ENCODE measurements at regions not wholly inside any gene's neighbourhood (a gene's known extent, or its start where the extent isn't known, plus 50 kb on each side); places are given as distances from the start of the nearest gene placed in this dataset.

GRCh38 chr3:162421721-162422120, 925.1 kb downstream of the OTOL1 start:
- Mint-ChIP-seq H3K4me3 (no peak overlapping the region), H3K9me3 (no peaks in the 10 kb centered on the region), H3K4me1 (no peaks in the 10 kb centered on the region), H3K27me3 (ENCODE audit: low read depth) (no peaks in the 10 kb centered on the region), H3K36me3 (no peaks in the 10 kb centered on the region), H3K27ac (no peak overlapping the region)
- TF ChIP-seq CTCF (IDR thresholded peaks at IDR 0.05; ENCODE audit: unreplicated experiment), result no peak
- DNase-seq (ENCODE audit: low spot score in 2 of 2, unreplicated experiment in 2 of 2), result no peak

- H3K27ac Mint-ChIP-seq, result no peak overlapping the region
- DNase-seq (ENCODE audit: low spot score in 2 of 2, unreplicated experiment in 2 of 2), result no peak
- no peaks in the 10 kb centered on the region for H3K27me3 Mint-ChIP-seq (ENCODE audit: low read depth)
- H3K4me1 Mint-ChIP-seq, result no peaks in the 10 kb centered on the region
- H3K9me3 Mint-ChIP-seq, result peaks cover 26% of the 10 kb centered on the region
- no peak overlapping the region for H3K4me3 Mint-ChIP-seq
- peaks cover 2% of the 10 kb centered on the region for H3K36me3 Mint-ChIP-seq
- no peak for TF ChIP-seq CTCF (IDR thresholded peaks at IDR 0.05; ENCODE audit: unreplicated experiment)
These were observed 931.6 kb downstream of the OTOL1 start for GRCh38 chr3:162428192-162428591.

GRCh38 chr3:162435750-162436149, 939.1 kb downstream of the OTOL1 start:
- TF ChIP-seq CTCF (IDR thresholded peaks at IDR 0.05; ENCODE audit: unreplicated experiment), result no peak
- Mint-ChIP-seq H3K9me3 (peaks cover 46% of the 10 kb centered on the region), H3K27me3 (ENCODE audit: low read depth) (no peaks in the 10 kb centered on the region), H3K27ac (no peak overlapping the region), H3K4me3 (no peak overlapping the region), H3K36me3 (peaks cover 1% of the 10 kb centered on the region), H3K4me1 (no peaks in the 10 kb centered on the region)
- no peak for DNase-seq (ENCODE audit: low spot score in 2 of 2, unreplicated experiment in 2 of 2)

GRCh38 chr3:162436826-162437225, 940.2 kb downstream of the OTOL1 start:
- DNase-seq (ENCODE audit: low spot score in 2 of 2, unreplicated experiment in 2 of 2), result no peak
- Mint-ChIP-seq H3K36me3 (no peaks in the 10 kb centered on the region), H3K9me3 (peaks cover 40% of the 10 kb centered on the region), H3K27ac (no peak overlapping the region), H3K4me1 (no peaks in the 10 kb centered on the region), H3K4me3 (no peak overlapping the region), H3K27me3 (ENCODE audit: low read depth) (no peaks in the 10 kb centered on the region)
- TF ChIP-seq CTCF (IDR thresholded peaks at IDR 0.05; ENCODE audit: unreplicated experiment), result no peak

GRCh38 chr3:162437480-162437879, 940.9 kb downstream of the OTOL1 start:
- no peak for DNase-seq (ENCODE audit: low spot score in 2 of 2, unreplicated experiment in 2 of 2)
- no peaks in the 10 kb centered on the region for H3K27me3 Mint-ChIP-seq (ENCODE audit: low read depth)
- no peaks in the 10 kb centered on the region for H3K4me1 Mint-ChIP-seq
- TF ChIP-seq CTCF (IDR thresholded peaks at IDR 0.05; ENCODE audit: unreplicated experiment), result no peak
- no peak overlapping the region for H3K4me3 Mint-ChIP-seq
- H3K36me3 Mint-ChIP-seq, result no peaks in the 10 kb centered on the region
- H3K27ac Mint-ChIP-seq, result no peak overlapping the region
- H3K9me3 Mint-ChIP-seq, result peaks cover 34% of the 10 kb centered on the region

- H3K9me3 Mint-ChIP-seq, result peaks cover 6% of the 10 kb centered on the region
- H3K27ac Mint-ChIP-seq, result no peak overlapping the region
- no peak overlapping the region for H3K4me3 Mint-ChIP-seq
- no peak for TF ChIP-seq CTCF (IDR thresholded peaks at IDR 0.05; ENCODE audit: unreplicated experiment)
- DNase-seq (ENCODE audit: low spot score in 2 of 2, unreplicated experiment in 2 of 2), result no peak
- H3K36me3 Mint-ChIP-seq, result no peaks in the 10 kb centered on the region
- no peaks in the 10 kb centered on the region for H3K4me1 Mint-ChIP-seq
- H3K27me3 Mint-ChIP-seq (ENCODE audit: low read depth), result no peaks in the 10 kb centered on the region
These were observed 945.1 kb downstream of the OTOL1 start for GRCh38 chr3:162441716-162442115.

Data from mesothelial cell of epicardium (in vitro differentiated cells).